ENCODE measurements at regions not wholly inside any gene's neighbourhood (a gene's known extent, or its start where the extent isn't known, plus 50 kb on each side); places are given as distances from the start of the nearest gene placed in this dataset.

DNA sequence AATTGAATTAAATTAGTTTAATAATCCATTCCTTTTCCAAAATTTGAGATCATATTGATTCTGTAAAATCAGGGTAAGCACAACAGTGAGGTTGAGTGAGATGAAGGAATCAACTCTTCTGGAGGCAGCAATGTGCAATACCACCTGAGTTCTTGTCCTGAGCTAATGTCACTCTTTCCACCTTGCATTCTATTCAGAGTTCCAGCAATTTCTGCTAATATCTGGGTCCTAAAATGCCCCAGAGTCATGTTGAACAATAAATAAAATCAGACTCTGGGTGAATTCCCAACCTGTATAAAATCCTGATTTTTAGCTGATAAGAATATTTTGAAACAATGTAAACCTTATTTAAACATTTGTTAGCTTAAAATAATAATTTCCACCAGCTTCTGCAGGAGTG lies 590.8 kb upstream of the ADGRB3 start:
- TF ChIP-seq, protein P1, sequence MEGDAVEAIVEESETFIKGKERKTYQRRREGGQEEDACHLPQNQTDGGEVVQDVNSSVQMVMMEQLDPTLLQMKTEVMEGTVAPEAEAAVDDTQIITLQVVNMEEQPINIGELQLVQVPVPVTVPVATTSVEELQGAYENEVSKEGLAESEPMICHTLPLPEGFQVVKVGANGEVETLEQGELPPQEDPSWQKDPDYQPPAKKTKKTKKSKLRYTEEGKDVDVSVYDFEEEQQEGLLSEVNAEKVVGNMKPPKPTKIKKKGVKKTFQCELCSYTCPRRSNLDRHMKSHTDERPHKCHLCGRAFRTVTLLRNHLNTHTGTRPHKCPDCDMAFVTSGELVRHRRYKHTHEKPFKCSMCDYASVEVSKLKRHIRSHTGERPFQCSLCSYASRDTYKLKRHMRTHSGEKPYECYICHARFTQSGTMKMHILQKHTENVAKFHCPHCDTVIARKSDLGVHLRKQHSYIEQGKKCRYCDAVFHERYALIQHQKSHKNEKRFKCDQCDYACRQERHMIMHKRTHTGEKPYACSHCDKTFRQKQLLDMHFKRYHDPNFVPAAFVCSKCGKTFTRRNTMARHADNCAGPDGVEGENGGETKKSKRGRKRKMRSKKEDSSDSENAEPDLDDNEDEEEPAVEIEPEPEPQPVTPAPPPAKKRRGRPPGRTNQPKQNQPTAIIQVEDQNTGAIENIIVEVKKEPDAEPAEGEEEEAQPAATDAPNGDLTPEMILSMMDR (IDR thresholded peaks at IDR 0.05), result no peak
- no peak for TF ChIP-seq ZFX (IDR thresholded peaks at IDR 0.05; ENCODE audit: borderline replicate concordance)
